Kidney tubule cell (primary cell): ENCODE measurements at regions not wholly inside any gene's neighbourhood (a gene's known extent, or its start where the extent isn't known, plus 50 kb on each side); places are given as distances from the start of the nearest gene placed in this dataset.
A peak's percentile ranks its signal among the peaks of the same experiment; 100 is the strongest.

ENCODE experiments used
- DNase-seq: peaks from one replicate; pipeline ENCODE4 v3.0.0-alpha.2; 2018; ENCODE audit warnings: low spot score

DNA sequence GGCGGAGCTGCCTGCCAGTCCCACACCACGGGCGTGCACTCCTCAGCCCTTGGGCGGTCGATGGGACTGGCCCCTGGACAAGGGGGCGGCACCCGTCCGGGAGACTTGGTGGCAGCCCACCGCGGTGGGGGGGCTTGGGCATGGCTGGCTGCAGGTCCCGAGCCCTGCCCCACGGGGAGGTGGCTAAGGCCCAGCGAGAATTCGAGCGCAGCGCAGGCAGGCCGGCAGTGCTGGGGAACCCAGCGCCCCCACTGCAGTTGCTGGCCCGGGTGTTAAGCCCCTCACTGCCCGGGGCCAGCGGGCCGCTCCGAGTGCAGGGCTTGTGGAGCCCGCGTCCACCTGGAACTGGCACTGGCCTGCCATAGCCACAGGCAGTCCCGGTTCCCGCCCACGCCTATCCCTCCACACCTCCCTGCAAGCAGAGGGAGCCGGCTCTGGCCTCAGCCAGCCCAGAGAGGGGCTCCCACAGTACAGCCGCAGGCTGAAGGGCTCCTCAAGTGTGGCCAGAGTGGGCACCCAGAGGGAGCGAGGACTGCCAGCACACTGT, 742.9 kb upstream of the DDX18 start:
- no peak for DNase-seq

DNA sequence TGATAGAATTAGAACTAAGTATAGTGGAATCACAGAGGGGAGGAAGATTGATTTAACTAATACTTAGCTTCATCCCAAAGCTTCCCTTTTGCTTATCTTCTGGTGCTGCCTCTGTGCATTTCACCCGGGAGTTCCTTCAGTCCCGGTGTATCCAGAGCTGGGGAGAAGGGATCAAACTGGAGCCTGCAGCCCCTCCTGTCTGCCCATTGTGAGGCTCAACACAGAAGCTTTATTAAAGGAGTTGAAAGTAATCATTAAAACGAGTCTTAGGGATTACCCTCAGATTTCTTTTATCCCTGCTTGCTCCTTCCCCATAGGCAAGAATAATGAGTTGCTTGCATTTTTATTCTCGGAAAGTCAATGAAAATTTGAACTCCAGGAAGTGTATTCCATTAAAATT, 739.7 kb upstream of the DDX18 start:
- DNase-seq = no peak

DNA sequence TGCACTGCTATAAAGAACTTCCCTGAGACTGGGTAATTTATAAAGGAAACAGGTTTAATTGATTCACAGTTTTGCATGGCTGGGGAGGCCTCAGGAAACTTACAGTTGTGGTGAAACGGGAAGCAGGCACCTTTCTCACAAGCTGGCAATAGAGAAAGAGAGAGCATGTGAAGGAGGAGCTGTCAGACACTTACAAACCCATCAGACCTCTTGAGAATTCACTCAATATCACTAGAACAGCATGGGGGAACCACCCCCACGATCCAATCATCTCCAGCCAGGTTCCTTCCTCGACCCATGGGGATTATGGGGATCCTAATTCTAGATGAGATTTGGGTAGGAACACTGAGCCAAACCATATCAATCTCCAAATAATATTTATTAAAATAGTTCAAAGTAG, 729.2 kb upstream of the DDX18 start:
- DNase-seq = no peak

DNA sequence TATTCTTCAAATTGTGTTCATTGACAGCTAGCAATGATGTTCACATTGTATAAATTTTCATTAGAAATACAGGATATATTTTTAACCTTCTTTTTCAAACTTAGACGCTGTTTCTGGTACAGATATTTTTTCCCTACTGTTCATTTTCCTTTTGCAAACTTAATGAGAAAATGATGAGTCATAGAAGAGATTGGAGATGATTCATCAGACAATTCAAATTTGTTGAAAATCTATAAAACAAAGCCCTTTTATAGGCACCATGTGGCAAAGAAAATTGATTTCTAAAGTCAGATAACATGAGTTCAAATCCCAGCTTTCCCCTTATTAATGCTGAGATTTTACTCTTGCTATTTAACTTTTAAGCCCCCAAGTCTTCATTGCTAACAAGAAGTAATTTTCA, 728.8 kb upstream of the DDX18 start:
- no peak for DNase-seq

DNA sequence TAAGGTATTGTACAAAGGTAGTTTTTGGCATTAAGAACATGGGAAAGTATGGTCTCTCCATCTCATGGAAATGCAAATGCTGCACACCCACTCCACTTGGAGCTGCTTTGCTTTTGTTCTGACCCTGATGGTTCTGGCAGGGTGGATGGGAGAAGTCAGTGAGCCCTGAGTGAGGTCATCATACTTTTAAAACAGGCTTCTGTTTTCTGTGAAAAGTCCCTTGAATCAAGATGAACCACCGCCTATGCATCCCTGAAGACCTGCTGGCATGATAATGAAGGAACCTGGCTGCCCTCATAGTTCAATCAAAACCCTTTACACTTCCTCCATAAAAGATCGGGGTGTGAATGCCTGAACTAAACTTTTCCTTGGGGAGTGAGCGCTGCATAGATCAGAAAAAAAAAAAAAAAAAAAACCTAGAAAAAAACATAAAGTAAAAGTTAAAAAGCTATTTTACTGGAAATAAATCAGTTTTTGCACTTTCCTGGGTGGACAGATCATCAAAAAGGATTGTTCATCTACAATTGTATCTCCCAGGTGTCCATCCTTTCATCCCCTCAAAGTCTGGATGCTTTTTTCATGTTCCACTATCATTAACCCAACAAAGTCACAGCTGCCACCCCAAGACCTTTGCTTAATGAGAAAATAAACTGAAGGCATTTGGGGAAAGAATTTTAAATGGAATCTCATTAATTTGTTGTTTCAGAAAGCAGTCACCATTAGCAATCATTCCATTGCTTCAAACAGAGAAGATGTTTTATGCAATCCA, 728.1 kb upstream of the DDX18 start:
- no peak for DNase-seq

DNA sequence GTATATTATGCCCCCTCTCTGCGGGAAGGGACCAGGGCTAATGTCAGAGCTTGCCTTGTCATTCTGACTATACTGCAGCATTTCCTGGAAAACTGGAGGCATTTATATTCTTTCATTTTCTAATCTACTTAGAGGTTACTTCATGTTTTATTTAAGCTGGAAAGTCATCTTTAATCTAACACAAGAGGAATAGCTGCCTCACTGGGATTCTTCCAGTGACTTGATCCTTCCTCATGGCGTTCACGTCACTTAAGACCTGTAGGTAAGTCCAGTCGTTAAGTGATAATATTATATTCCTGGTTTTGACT, 727.6 kb upstream of the DDX18 start:
- no peak for DNase-seq

DNA sequence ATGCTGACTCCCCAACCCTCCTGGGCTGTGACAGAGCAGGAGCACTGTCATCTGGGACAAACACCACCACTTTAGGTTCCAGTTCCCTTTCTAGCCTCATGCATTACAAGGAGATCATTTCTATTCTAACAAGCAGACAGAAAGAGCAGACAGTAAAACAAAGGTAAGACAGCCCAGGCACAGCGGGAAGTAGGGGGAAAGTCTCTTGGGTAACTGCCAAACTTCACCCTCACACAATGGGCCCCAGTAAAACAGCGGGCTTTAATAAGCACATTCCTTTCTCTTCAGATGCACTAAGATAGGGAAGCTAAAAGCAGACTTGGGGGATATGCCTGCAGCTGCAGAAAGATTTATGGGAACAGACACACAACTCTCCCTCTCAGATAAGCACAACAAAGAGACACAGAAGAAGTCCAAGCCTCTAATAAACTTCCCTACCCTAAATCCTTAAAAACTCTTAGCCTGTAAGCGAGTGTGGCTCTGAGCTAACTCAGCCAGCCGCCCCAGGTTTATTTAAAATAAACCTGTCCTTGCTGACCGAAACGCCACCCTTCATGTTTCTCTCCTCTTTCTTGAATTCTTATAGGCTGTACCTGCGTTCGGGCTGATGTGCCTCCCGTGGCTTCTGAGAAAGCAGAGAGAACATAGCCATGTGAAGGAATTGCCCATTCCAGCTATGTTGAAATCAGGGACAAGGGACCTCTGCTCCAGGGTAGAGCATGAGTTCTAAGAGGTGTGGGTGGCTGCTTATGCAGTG, 726.8 kb upstream of the DDX18 start:
- DNase-seq = no peak

DNA sequence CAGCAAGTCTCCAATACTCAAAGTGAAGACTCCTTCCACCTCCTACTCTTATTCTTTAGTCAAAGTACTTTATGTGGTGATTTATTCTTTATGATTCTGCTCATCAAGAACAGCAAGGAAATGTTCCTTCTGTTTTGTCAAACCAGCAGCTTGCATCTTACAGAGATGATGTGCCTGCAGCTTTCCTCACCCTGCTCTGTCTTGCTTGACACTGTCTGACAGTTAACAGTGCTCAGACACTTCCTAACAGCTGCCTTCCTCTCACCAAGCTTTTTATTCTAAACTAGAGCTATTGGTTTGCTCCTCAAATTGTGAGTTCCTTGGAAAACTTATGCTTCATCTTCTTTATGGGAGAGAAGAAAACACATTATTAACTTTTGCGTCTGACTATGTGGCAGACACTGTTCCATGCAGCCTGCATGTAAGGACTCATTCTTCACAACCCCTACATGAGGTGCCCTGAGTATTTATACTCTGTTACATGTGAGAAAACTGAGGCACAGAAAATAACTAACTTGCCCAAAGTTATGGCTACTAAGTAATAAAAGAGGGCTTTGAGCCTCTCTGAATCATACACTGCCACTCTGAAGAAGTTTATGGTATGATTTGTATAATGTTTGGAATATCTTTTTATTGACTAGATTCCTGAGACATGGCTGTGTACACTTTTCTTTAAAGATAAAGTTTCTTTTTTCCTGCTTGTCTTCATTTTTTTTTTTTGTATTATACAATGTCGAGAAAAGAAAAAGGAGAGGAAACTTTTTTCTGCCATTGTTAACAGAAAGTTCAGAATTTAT, 723.3 kb upstream of the DDX18 start:
- DNase-seq = no peak

DNA sequence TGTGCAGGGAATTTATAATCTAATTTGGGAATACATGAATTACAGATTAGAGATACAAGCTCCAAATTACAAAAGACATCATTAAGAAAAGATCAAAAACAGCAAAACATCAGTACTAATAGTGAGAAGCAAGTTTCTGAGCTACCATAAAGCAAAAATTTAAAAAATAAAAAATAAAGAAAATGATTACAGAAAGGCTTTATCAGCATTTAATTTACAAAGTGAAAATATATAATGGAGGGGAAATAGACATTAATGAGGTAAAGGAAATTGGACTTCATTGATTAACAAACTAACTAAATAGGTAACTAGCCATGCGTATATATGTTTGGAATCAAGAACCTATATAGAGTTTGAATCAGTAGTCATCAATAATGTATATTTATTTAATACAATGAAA, 712.9 kb upstream of the DDX18 start:
- DNase-seq = no peak

DNA sequence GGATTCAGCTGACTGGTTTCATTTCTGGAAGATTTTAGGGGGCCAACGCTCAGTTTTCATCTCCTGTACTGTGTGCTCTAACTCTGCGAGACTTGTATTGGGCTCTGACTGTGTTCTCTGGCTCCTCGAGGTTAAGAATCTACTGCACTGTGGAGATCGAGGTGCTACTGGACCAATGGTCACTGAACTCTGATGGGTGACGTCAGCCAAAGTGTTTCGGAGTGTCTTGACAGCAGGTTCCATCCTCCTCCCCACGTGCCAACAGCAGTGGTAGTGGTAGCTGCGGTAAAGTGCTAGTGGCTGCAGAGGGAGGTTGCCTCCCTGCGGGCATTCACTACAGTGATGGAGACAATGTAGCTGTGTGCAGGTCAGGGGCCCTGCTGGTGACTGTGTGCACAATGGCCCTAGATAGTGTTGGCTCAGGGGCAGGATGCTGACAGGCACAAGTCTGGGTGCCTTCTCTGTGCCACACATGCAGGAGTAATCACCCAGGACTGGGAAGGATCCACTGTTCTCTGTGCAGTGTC, 705.7 kb upstream of the DDX18 start:
- DNase-seq = no peak

DNA sequence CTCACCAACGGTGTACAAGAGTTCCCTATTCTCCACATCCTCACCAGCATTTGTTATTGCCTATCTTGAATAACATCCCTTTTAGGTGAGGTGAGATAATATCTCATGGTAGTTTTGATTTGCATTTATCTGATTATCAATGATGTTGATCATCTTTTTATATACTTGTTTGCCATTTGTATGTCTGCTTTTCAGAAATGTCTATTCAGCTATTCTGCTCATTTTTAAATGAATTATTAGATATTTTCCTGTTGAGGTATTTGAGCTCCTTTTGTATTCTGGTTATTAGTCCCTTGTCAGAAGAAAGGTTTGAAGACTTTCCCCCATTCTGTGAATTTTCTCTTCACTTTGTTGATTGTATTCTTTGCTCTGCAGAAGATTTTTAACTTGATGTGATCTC, 695.5 kb upstream of the DDX18 start:
- DNase-seq = no peak

DNA sequence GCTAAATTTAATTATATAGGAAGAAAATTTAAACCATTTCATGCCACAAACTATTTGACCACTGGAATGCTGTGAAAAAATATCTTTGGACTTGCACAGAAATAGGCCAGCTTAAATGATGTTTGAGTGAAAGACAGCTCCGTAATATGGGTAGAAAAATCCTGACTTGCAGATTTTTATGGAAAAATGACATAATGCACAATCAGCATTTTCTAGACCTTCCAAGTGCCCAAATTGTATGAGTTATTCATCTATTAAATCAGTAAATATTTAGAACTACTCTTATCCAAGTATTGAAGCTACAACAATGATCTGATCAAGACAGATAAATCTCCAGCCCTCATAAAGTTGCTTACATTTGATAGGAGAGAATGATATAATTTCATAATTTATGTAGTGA, 691.1 kb upstream of the DDX18 start:
- no peak for DNase-seq

DNA sequence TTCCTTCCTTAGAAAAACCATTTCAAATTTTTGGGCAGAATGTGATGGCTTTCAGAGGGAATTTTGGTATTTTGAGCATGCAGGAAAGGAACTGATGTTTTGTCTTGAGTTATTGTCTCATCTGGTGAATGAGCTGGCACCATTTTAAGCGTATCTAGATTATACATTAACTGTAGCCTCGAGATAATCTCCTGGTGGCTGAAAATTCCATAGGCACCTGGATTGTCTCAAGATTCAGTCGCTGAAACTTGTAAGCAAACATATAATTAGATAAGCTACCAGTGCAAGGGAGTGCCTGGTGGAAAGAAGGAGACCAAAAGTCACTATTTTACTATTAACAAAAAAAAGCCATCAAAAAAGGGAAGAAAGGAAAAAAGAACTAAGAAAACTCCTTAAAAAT, 687.8 kb upstream of the DDX18 start:
- DNase-seq = no peak

DNA sequence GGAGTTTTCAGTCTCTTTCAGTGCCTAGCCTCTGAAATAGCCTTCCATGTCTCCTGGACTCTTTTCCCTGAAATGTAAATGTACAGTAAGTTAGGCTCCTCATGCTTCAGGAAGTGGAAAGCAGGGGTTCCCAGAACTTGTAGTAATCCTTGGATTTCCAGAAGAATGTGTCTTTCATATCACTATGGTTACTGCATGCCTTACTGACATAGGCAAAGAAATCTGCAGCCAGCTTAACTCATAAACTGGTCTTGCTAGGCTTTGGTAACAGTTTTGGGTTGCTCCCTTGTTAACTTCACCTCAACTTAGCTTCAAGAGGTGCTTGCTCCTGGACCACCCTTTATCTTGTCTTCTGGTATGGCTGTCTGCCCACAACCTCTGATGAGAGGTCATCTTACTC, 686.8 kb upstream of the DDX18 start:
- DNase-seq = peak; percentile 1

DNA sequence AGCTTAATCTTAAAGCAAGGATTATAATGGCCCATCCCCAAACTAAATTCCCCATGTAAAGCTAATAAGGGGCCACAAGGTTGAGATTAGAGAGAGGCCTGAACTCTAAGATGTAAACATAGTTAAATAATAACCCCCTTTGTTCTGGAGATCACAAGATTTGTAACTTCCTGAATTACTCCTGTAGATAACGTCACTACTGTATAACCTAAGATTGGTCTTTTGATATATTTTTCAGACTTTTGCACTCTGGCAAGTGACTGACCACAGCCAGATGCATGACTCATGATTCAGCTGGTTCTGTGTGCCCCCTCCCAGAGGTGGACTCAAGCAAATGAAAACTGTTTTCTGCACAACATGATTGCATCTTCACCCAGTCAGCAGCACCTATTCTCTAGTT, 686.0 kb upstream of the DDX18 start:
- DNase-seq = peak; percentile 3

DNA sequence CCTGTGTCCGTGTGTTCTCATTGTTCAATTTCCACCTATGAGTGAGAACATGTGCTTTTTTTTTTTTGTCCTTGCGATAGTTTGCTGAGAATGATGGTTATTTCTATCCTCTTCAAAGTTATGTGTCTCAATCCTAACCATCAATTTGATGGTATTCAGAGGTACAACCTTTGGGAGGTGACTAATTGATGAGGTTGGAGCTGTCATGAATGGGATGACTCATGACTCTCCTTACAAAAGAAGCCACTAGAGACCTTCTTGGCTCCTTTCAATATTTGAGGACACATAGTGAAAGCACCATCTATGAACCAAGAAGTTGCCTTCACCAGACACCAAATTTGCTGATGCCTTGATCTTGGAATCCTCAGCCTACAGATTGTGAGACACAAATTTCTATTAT, 677.1 kb upstream of the DDX18 start:
- no peak for DNase-seq

DNA sequence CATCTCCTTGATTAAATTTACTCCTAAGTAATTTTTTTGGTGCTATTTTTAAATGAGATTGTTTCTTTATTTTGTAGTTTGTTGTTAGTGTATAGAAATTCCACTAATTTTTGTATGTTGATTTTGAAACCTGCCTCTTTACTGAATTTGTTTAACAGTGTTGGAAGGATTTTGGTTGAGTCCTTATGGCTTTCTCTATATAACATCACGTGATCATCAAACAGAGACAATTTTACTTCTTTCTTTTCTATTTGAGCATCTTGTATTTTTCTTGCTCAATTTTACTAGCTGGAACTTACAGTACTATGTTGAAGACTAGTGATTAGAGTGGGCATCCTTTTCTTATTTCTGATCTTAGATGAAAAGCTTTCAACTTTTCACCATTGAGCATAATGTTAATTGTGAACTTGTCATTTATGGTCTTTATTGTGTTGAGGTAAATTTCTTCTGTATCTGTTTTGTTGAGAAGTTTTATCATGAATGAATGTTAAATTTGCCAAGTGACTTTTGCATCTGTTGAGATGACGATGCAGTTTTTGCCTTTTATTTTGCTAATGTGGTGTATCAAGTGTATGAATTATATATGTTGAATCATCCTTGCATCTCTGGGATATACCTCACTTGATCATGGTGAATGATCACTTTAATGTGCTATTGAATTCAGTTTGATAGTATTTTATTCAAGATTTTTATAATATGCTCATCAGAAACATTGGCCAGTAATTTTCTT, 645.3 kb upstream of the DDX18 start:
- DNase-seq = no peak

DNA sequence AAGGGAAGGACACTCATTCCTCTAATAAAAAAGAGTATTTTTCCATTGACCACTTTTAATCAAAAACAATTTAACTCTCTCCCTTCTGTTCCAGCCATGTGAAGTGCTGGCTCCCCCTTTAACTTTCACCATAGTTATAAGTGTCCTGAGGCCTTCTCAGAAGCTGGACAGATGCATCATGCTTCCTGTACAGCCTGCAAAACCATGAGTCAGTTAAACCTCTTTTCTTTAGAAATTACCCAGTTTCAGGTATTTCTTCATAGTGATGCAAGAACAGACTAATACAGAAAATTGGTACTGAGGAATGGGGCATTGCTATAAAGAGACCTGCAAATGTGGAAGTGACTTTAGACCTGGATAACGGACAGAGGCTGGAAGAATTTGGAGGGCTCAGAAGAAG, 643.6 kb upstream of the DDX18 start:
- no peak for DNase-seq

DNA sequence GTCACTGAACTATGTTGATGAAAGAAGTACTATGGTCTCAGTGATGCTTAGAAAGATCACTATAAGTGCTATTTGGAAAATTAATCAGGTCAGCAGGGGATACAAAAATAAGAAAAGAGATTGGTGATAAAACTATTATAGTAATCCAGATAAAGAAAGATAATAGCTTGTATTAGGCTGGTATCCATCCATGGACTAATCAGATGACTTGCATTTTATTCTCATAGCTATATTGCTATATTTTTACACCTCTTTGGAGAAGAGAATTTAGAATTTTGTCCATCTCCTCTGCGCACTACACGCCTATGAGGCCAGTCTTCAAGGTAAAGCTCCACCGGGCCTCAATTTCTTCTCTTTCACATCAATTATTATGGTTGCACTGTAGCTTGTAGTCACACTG, 635.1 kb upstream of the DDX18 start:
- no peak for DNase-seq

DNA sequence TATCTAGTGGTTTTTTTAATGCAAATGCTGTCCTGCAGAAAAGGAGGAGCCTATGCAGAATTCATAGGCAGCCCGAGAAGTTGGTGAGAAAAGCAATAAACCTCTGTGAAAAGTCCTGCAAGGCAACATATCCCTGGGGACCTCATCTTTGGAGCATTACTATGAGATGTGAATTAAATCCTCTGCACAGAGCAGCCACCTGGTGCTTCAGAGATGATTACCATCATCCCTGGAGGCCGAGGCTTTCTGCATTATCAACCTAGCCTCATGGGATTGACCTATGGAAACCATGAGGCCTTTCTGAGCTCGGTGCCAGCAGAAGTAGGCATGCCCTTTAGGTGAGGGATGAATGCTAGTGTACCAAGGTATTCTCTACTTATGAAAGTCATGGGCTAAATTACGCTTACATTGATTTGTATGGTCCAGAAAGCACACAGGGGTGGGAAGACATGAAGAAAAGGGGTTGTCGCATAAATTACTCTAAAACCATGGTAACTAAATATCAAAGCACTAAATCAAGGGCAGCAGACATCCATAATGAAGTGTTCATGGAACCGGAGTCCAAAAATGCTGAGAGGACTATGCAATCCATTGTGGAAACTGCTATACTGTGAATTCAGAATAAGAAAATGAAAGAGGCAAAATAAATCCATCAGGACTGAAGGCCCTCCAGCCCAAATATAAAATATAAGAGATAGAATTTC, 623.5 kb upstream of the DDX18 start:
- no peak for DNase-seq

DNA sequence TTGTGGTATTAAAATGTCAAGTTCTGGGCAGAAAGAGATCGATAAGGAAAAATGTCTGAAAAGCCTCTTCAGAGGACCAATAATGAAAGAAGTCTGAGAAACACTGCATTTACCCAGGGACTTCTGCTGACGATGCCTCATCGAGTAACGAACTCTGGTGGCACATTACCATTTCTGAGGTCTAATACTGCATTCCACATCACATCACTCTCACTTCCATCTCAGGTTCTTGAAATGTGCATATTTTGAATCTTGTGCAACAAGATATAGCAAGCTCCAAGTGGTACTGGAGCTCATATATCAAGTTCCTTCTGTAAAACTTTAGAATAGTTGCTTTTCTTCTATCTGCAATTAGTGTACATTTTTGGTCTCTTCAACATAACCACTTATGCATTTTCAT, 619.1 kb upstream of the DDX18 start:
- DNase-seq = no peak
